SU-DHL-6 (cell line): ENCODE measurements at regions not wholly inside any gene's neighbourhood (a gene's known extent, or its start where the extent isn't known, plus 50 kb on each side); places are given as distances from the start of the nearest gene placed in this dataset.

Source experiments
- EZH2phosphoT487 ChIP-seq: fragments of 200-600 bp; sonication (generic), shearing (Covaris generic); conservative IDR thresholded peaks from 2 replicates; pipeline ENCODE4 v1.6.1; 2018; ENCODE audit warnings: mild to moderate bottlenecking, antibody characterized with exemption, low read length, moderate library complexity, mixed read lengths
- TF ChIP-seq, protein P1 (sequence below): fragments of 200-600 bp; sonication (generic); IDR thresholded peaks from one replicate; pipeline ENCODE4 v1.5.1; 2017; ENCODE audit warnings: antibody characterized with exemption, mild to moderate bottlenecking, low read length, moderate library complexity; ENCODE audit not compliant: insufficient read depth, poor library complexity, severe bottlenecking

DNA sequence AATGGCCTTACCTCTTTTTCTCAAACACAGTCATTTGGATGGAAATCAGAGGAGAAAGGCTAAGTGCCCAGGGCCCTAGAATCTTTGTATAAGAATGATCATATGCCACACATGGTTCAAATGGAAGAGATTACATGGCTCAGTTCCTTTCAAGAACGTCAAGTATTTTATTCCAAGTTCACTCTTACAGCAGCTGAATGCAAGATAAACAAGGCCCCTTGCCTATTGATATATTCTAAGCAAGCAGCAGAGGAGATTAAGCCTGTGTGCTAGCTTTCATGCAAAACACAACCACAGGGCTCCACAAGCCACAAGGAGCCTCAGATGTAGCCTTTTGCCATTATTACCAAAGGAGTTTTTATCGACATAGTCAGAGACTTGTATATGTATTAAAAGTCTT is 55.3 kb upstream of the SLCO6A1 start:
- TF ChIP-seq, protein P1, sequence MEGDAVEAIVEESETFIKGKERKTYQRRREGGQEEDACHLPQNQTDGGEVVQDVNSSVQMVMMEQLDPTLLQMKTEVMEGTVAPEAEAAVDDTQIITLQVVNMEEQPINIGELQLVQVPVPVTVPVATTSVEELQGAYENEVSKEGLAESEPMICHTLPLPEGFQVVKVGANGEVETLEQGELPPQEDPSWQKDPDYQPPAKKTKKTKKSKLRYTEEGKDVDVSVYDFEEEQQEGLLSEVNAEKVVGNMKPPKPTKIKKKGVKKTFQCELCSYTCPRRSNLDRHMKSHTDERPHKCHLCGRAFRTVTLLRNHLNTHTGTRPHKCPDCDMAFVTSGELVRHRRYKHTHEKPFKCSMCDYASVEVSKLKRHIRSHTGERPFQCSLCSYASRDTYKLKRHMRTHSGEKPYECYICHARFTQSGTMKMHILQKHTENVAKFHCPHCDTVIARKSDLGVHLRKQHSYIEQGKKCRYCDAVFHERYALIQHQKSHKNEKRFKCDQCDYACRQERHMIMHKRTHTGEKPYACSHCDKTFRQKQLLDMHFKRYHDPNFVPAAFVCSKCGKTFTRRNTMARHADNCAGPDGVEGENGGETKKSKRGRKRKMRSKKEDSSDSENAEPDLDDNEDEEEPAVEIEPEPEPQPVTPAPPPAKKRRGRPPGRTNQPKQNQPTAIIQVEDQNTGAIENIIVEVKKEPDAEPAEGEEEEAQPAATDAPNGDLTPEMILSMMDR: no peak
- TF ChIP-seq EZH2phosphoT487: no peak
